Omental fat pad (tissue), 3 donors: ENCODE measurements at regions not wholly inside any gene's neighbourhood (a gene's known extent, or its start where the extent isn't known, plus 50 kb on each side); places are given as distances from the start of the nearest gene placed in this dataset.

ENCODE experiments used
- ATAC-seq: fragments of 150-250 bp; one replicate; pipeline ENCODE4 v1.9.1; 2016; ENCODE audit warnings: mild to moderate bottlenecking, moderate library complexity; ENCODE audit not compliant: low FRiP score
- DNase-seq: peaks from one replicate; pipeline ENCODE4 v3.0.0-alpha.2; 2019; ENCODE audit warnings: low spot score
- CTCF ChIP-seq, 3 donors: fragments of 450-650 bp; IDR thresholded peaks; one replicate each; pipeline ENCODE4 v1.5.1; 2016 to 2017; ENCODE audit warnings: antibody characterized with exemption in 3 of 3, mild to moderate bottlenecking in 3 of 3, moderate library complexity in 2 of 3

- no peak for ATAC-seq
- DNase-seq: no peak
- TF ChIP-seq CTCF (IDR thresholded peaks at IDR 0.05): no peak
Measured at GRCh38 chr3:106755336-106755735, 621.9 kb upstream of the CCDC54 start.

GRCh38 chr3:106756901-106757300 lies 620.3 kb upstream of the CCDC54 start:
- TF ChIP-seq CTCF (IDR thresholded peaks at IDR 0.05): no peak
- no peak for ATAC-seq
- DNase-seq: no peak

GRCh38 chr3:106758459-106758858 lies 618.8 kb upstream of the CCDC54 start:
- ATAC-seq: no peak
- DNase-seq: no peak

GRCh38 chr3:106759731-106760130 lies 617.5 kb upstream of the CCDC54 start:
- ATAC-seq (no peak), DNase-seq (no peak)
- no peak for TF ChIP-seq CTCF (IDR thresholded peaks at IDR 0.05)

More at GRCh38 chr3:106758459-106758858, 618.8 kb upstream of the CCDC54 start:
- no peak for TF ChIP-seq CTCF (IDR thresholded peaks at IDR 0.05)

- TF ChIP-seq CTCF (IDR thresholded peaks at IDR 0.05): no peak
- DNase-seq: no peak
- no peak for ATAC-seq
Measured at GRCh38 chr3:106765342-106765741, 611.9 kb upstream of the CCDC54 start.

GRCh38 chr3:106768941-106769480 lies 608.2 kb upstream of the CCDC54 start:
- TF ChIP-seq CTCF (IDR thresholded peaks at IDR 0.05): no peak
- ATAC-seq: no peak
- DNase-seq: no peak

- ATAC-seq (no peak), DNase-seq (no peak)
- no peak for TF ChIP-seq CTCF (IDR thresholded peaks at IDR 0.05)
Measured at GRCh38 chr3:106773795-106774194, 603.4 kb upstream of the CCDC54 start.
